GM13977 (cell line): ENCODE measurements at regions not wholly inside any gene's neighbourhood (a gene's known extent, or its start where the extent isn't known, plus 50 kb on each side); places are given as distances from the start of the nearest gene placed in this dataset.
"Not testable (repeated sequence)": the region's sequence is repeated elsewhere in the genome, so short reads cannot be mapped to it uniquely, and the experiment has no call there.

Experiments
- DNase-seq: peaks from one replicate; pipeline ENCODE4 v3.0.0; 2012; ENCODE audit warnings: low spot score
- CTCF ChIP-seq: IDR thresholded peaks from 2 replicates; pipeline ENCODE4 v1.5.1; 2012; ENCODE audit warnings: mild to moderate bottlenecking, control low read depth; ENCODE audit not compliant: insufficient read depth; ENCODE audit errors: extremely low read depth, missing control alignments
- in situ Hi-C: fragments of 300-500 bp; cut with MboI; formaldehyde crosslinking; loops from one replicate; pipeline ENCODE4 v1.12.0; 2022; ENCODE audit warnings: low sequenced_read_pairs, low pct_unique_long_range_greater_than_20kb, mixed read lengths, inconsistent platforms; ENCODE audit not compliant: unreplicated experiment

GRCh38 chr1:5727871-5728643, 264.2 kb downstream of the NPHP4 start:
- no peak for DNase-seq
- TF ChIP-seq CTCF = no peak
- in situ Hi-C loops = loop anchor here (25.0 kb wide), 1 partner anchor 1816 kb away; the partner anchor contains the start of gene C1orf174

- TF ChIP-seq CTCF = no peak
- in situ Hi-C loops = loop anchor here (25.0 kb wide), 1 partner anchor 1815 kb away; the partner anchor contains the start of gene C1orf174
- DNase-seq = no peak
Observed at GRCh38 chr1:5727191-5727590, 265.0 kb downstream of the NPHP4 start.

- not testable (repeated sequence) for DNase-seq
- in situ Hi-C loops = loop anchor here (25.0 kb wide), 1 partner anchor 1814 kb away; the partner anchor contains the start of gene C1orf174
Observed at GRCh38 chr1:5726586-5727184, 265.5 kb downstream of the NPHP4 start.

GRCh38 chr1:5725855-5726585, 266.2 kb downstream of the NPHP4 start:
- in situ Hi-C loops = loop anchor here (25.0 kb wide), 1 partner anchor 1814 kb away; the partner anchor contains the start of gene C1orf174
- no peak for TF ChIP-seq CTCF
- no peak for DNase-seq

GRCh38 chr1:5725406-5725805, 266.8 kb downstream of the NPHP4 start:
- DNase-seq = no peak
- in situ Hi-C loops = loop anchor here (25.0 kb wide), 1 partner anchor 1813 kb away; the partner anchor contains the start of gene C1orf174
- no peak for TF ChIP-seq CTCF

- in situ Hi-C loops = loop anchor here (25.0 kb wide), 1 partner anchor 1813 kb away; the partner anchor contains the start of gene C1orf174
- TF ChIP-seq CTCF = no peak
- no peak for DNase-seq
Observed at GRCh38 chr1:5724847-5725246, 267.4 kb downstream of the NPHP4 start.
